A673 (cell line): ENCODE measurements at regions not wholly inside any gene's neighbourhood (a gene's known extent, or its start where the extent isn't known, plus 50 kb on each side); places are given as distances from the start of the nearest gene placed in this dataset.

ENCODE experiments used
- CTCF ChIP-seq: fragments of 300-800, 200-600 bp; sonication (generic); conservative IDR thresholded peaks from 2 replicates; pipeline ENCODE4 v1.5.1; 2017; ENCODE audit warnings: low read depth, mild to moderate bottlenecking, antibody characterized with exemption, low read length, moderate library complexity, mixed read lengths
- EZH2 ChIP-seq: fragments of 200-600 bp; sonication (generic); IDR thresholded peaks from 2 replicates; pipeline ENCODE4 v1.6.1; 2017; ENCODE audit warnings: borderline replicate concordance, low read depth, mild to moderate bottlenecking, mixed read lengths, antibody characterized with exemption, low read length; ENCODE audit not compliant: poor library complexity, severe bottlenecking

- TF ChIP-seq EZH2 = no peak
- TF ChIP-seq CTCF = no peak
Measured at GRCh38 chr3:117856354-117856753, 1146.8 kb downstream of the TUSC7 start.
